GM18909 (cell line): ENCODE measurements at regions not wholly inside any gene's neighbourhood (a gene's known extent, or its start where the extent isn't known, plus 50 kb on each side); places are given as distances from the start of the nearest gene placed in this dataset.
"Not testable (repeated sequence)": the region's sequence is repeated elsewhere in the genome, so short reads cannot be mapped to it uniquely, and the experiment has no call there.

Experiments used
- ATAC-seq: cut with Tn5 transposase; IDR thresholded peaks from one replicate; pipeline ENCODE4 v1.9.1; 2021; ENCODE audit warnings: mild to moderate bottlenecking; ENCODE audit not compliant: unreplicated experiment, poor library complexity

GRCh38 chr3:154904328-154904727 is 175.8 kb upstream of the MME start:
- ATAC-seq = no peak

DNA sequence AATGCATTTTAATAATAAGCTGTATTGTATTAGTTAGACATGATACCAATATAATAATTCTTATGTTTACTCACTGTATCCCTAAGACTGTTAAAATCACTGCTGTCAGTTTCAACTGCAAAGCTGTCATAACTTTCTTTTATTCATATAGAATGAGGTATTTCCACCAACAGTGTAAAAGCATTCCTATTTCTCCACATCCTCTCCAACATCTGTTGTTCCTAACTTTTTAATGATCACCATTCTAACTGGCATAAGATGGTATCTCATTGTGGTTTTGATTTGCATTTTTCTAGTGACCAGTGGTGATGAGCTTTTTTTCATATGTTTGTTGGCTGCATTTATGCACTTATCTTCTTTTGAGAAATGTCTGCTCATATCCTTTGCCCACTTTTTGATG is 177.6 kb upstream of the MME start:
- ATAC-seq = not testable (repeated sequence)

DNA sequence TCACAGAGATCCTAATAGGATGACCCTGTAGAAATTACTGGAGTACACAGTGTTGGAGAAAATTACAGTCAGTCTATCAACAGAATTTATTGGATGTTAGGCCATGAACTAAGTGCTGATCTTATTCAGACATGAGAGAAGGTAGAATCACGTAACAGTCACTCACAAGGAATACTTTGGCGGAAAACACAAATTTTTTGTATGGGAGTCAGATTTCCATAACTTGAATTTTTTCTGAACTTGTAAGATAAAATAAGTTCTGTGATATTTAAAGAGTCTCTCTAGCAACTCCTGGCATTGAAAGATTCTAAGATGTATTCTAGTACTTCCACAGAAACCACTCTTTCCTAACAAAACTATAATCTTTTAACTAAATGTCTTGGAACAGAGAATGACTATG is 178.8 kb upstream of the MME start:
- ATAC-seq = no peak

GRCh38 chr3:154900816-154901215 is 179.3 kb upstream of the MME start:
- no peak for ATAC-seq

DNA sequence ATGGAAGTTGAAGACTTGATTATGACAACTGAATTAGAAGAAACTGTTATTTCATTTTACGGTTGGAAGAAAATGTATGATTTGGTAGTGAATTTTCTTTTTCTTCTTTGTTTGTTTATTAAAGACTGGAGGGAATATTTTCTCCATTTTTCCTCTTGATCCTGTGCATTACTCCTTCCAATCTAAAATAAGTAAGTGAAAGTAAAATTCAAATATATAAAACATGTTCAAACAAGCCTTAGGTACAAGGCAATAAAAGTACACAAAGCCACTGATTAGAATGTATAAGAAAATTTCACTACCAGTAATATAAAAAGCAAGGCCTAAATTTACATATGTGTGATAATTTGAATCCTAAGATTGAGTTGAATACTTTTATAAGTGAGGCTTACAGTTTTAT is 181.2 kb upstream of the MME start:
- no peak for ATAC-seq

DNA sequence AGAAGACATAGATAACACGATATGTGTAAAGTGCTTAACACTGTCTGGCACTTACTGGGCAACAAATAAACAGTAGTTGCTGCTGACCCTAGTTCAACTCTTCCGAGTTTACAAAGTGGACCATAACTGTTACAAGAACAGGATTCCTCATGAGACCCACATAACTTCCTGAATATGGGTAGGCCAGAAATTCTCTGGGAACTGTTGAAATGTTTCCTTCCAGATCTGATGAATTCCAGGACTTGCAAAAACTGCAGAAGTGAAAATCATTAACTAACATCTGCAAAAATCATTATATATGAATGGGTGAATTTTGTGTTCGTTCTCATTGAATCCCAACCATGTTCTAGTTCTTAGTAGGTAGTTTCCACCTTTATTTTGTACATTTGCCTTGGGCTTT is 181.7 kb upstream of the MME start:
- ATAC-seq = no peak

GRCh38 chr3:154893813-154894212 is 186.3 kb upstream of the MME start:
- ATAC-seq = no peak

- no peak for ATAC-seq
Measured at GRCh38 chr3:154889227-154889634, 190.9 kb upstream of the MME start.

GRCh38 chr3:154887869-154888268 is 192.2 kb upstream of the MME start:
- no peak for ATAC-seq

- ATAC-seq = no peak
Measured at GRCh38 chr3:154886437-154886836, 193.7 kb upstream of the MME start.

DNA sequence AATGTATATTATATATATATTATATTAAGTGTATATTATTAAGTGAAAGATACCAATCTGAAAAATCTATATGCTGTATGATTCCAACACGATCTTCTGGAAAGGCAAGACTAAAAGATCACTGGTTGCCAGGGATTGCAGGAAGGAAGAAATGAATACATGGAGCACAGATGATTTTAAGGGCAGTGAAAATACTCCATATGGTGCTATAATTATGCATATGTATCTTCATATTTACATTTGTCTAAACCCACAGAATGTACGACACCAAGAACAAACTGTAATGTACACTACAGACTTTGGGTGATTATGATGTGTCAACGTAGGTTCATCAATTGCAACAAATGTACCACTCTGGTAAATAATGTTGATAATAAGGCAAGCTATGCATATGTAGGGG is 194.7 kb upstream of the MME start:
- ATAC-seq = no peak

- ATAC-seq = no peak
Measured at GRCh38 chr3:154884952-154885351, 195.2 kb upstream of the MME start.

DNA sequence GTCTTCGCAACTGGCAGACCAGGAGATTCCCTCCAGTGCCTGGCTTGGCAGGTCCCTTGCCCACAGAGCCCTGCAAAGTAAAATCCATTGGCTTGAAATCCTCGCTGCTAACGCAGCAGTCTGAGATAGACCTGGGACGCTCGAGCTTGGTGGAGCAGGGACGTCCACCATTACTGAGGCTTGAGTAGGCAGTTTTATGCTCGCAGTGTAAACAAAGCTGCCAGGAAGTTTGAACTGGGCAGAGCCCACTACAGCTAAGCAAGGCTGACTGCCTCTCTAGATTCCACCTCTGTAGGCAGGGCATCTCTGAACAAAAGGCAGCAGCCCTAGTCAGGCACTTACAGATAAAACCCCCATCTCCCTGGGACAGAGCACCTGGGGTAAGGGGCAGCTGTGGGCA is 205.0 kb upstream of the MME start:
- ATAC-seq = no peak

GRCh38 chr3:154872696-154873095 is 207.4 kb upstream of the MME start:
- ATAC-seq = no peak

DNA sequence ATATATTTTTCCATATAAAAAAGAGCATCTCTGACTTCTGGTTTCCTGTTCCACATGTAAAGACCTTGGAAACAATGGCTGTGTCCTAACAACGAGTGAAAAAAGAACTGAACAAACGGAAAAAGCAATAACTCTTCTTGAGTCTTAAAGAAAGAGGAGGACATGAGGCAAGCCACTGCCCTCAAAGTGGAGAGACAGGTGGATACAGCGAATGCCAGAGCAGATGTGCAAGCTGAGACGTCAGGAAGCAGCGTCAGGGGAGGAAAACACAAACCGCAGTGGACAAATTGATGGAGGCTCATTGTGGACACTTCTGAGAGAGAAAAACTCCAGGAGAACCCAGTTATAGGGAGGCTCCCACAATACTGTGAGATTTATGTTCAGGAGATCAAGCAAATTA is 208.0 kb upstream of the MME start:
- ATAC-seq = no peak

- ATAC-seq = no peak
Measured at GRCh38 chr3:154864947-154865346, 215.2 kb upstream of the MME start.

DNA sequence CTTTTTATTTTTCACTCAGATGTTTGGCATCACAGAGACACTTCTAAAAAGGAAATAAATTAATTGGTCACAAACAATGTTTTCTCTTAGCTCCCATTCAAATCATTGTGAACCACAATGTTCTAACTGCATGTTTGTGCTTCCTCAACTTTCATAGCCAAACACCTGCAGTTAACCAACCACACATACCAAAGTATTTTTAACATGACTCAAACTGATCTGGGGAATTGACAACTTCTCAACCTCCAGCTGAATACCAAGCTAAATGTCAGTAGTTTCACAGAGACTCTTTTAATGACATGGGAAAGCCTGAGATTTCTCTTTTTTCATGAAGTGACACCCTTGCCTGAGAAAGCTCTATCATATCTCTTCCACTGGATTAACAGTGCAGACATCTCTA is 217.9 kb upstream of the MME start:
- no peak for ATAC-seq

DNA sequence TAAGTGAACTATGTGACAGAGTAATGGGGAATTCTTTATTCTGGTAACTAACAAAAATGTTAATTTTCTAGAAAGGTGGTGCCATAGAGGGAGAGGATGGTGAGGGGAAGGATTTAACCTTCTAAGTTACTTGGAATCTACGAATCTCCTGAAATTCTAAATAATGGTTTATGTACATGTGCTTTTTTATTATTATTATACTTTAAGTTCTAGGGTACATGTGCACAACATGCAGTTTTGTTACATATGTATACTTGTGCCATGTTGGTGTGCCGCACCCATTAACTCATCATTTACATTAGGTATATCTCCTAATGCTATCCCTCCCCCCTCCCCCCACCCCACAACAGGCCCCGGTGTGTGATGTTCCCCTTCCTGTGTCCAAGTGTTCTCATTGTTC is 227.1 kb upstream of the MME start:
- ATAC-seq = not testable (repeated sequence)

GRCh38 chr3:154852515-154852914 is 227.6 kb upstream of the MME start:
- no peak for ATAC-seq

DNA sequence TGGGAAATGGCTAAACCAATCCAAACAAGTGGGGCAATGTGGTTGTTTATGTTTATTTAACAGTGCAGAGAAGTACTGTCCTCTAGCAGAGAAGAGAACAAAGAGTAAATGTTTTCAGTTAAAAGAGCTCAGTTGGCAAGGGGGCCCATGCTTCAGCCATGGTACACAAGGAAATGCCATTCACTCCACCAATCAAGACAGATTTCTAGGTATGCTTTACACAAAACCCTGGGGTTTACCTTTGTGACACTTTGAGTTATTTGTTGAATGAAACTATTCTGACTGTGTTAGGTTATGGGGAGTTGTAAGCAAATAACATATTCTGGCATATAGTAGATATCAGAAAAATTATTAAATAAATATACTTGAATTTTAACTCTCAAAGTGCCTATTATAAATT is 228.5 kb upstream of the MME start:
- no peak for ATAC-seq

GRCh38 chr3:154850921-154851320 is 229.2 kb upstream of the MME start:
- no peak for ATAC-seq

GRCh38 chr3:154849408-154849807 is 230.7 kb upstream of the MME start:
- ATAC-seq = no peak

DNA sequence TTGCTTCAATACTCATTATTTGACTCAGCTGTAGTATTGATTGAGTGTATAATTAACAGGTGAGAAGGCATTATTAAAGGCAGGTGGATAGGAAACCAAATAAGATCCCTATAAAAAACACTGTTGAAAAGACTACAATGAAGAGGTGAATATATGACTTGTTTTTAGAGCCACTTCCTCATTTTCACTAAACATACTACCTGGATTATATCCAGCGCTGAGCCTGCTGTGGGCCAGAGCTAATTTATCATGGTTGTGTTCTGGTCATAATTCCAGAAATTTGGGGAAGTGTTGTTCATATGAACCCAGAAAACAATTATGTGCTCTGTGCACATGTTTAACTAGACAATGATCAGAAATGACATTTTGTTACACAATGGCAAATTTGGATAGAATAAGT is 235.3 kb upstream of the MME start:
- no peak for ATAC-seq
